CD14-positive monocyte (primary cell): ENCODE measurements at regions not wholly inside any gene's neighbourhood (a gene's known extent, or its start where the extent isn't known, plus 50 kb on each side); places are given as distances from the start of the nearest gene placed in this dataset.

ENCODE experiments used
- DNase-seq, 3 donors: peaks; one replicate each; pipeline ENCODE4 v3.0.0-alpha.2; 2011 to 2022
- H2AFZ ChIP-seq: 2 replicates; pipeline ENCODE4 v1.6.0; 2012; ENCODE audit warnings: mild to moderate bottlenecking, low read depth, low read length, inconsistent platforms; ENCODE audit not compliant: insufficient read depth, poor library complexity, severe bottlenecking
- H3K27ac ChIP-seq, 2 donors: 1 replicate in 1 of 2; 2 replicates in 1 of 2; pipeline ENCODE4 v1.5.1; 2012 to 2013; ENCODE audit warnings: low read length in 2 of 2, control low read depth in 1 of 2, inconsistent platforms in 1 of 2, low read depth in 1 of 2, mild to moderate bottlenecking in 1 of 2
- H3K27me3 ChIP-seq, 2 donors: one replicate each; pipeline versions ENCODE4 v1.6.0 to v1.6.1; 2011 to 2013; ENCODE audit warnings: low read length in 2 of 2; ENCODE audit not compliant: control insufficient read depth in 2 of 2, insufficient read depth in 2 of 2
- H3K36me3 ChIP-seq, 2 donors: replicated peaks in 1 of 2; 1 replicate in 1 of 2; 2 replicates in 1 of 2; pipeline versions ENCODE4 v1.5.1 to v1.6.1; 2012 to 2013; ENCODE audit warnings: low read length in 2 of 2, control low read depth in 1 of 2, inconsistent platforms in 1 of 2, mild to moderate bottlenecking in 1 of 2; ENCODE audit not compliant: insufficient read depth in 2 of 2, control insufficient read depth in 1 of 2
- H3K4me1 ChIP-seq, 2 donors: 1 replicate in 1 of 2; 2 replicates in 1 of 2; pipeline versions ENCODE4 v1.5.1 to v1.6.1; 2012 to 2013; ENCODE audit warnings: low read length in 2 of 2, control low read depth in 1 of 2, inconsistent platforms in 1 of 2, mild to moderate bottlenecking in 1 of 2, moderate library complexity in 1 of 2; ENCODE audit not compliant: insufficient read depth in 2 of 2, control insufficient read depth in 1 of 2
- H3K4me2 ChIP-seq: replicated peaks from 2 replicates; pipeline ENCODE3; 2012; ENCODE audit warnings: low read length, moderate library complexity, mild to moderate bottlenecking; ENCODE audit not compliant: poor library complexity, severe bottlenecking; ENCODE audit errors: extremely low read depth
- H3K4me3 ChIP-seq, 3 experiments: fragments of 200-600 bp in 1 of 3; sonication (generic) in 1 of 3; replicated peaks in 1 of 3; 1 replicate in 2 of 3; 2 replicates in 1 of 3; pipeline ENCODE4 v1.5.1; 2011 to 2013; ENCODE audit warnings: low read length in 3 of 3, mild to moderate bottlenecking in 3 of 3, control low read depth in 2 of 3, low read depth in 2 of 3, inconsistent platforms in 1 of 3, moderate library complexity in 1 of 3
- H3K79me2 ChIP-seq: 2 replicates; pipeline ENCODE4 v1.6.0; 2012; ENCODE audit warnings: mild to moderate bottlenecking, control low read depth, inconsistent platforms, low read length, moderate library complexity; ENCODE audit not compliant: insufficient read depth
- H3K9ac ChIP-seq: 2 replicates; pipeline ENCODE4 v1.6.0; 2017; ENCODE audit warnings: low read length, mild to moderate bottlenecking; ENCODE audit not compliant: insufficient read depth, poor library complexity, severe bottlenecking
- H3K9me3 ChIP-seq, 2 donors: replicated peaks in 1 of 2; 1 replicate in 1 of 2; 2 replicates in 1 of 2; pipeline versions ENCODE4 v1.5.1 to v1.6.1; 2012 to 2013; ENCODE audit warnings: low read length in 2 of 2, control low read depth in 1 of 2; ENCODE audit not compliant: control insufficient read depth in 1 of 2, insufficient read depth in 1 of 2
- H4K20me1 ChIP-seq: 2 replicates; pipeline ENCODE4 v1.6.0; 2012; ENCODE audit warnings: mild to moderate bottlenecking, low read length, control low read depth, moderate library complexity; ENCODE audit not compliant: insufficient read depth
- H3K27ac Mint-ChIP-seq, 7 donors: one replicate each; pipeline ENCODE4 v1.8.0; 2020; ENCODE audit warnings: mild to moderate bottlenecking in 7 of 7, mixed read lengths in 7 of 7, moderate library complexity in 6 of 7, inconsistent platforms in 2 of 7
- H3K27me3 Mint-ChIP-seq, 3 donors: one replicate each; pipeline ENCODE4 v1.8.0; 2021 to 2022; ENCODE audit warnings: low read depth in 3 of 3, mild to moderate bottlenecking in 3 of 3, mixed read lengths in 3 of 3, moderate library complexity in 3 of 3, inconsistent platforms in 1 of 3
- H3K36me3 Mint-ChIP-seq, 2 donors: one replicate each; pipeline ENCODE4 v1.8.0; 2020; ENCODE audit warnings: mixed read lengths in 2 of 2, inconsistent platforms in 1 of 2, mild to moderate bottlenecking in 1 of 2
- H3K4me1 Mint-ChIP-seq: one replicate; pipeline ENCODE4 v1.8.0; 2020; ENCODE audit warnings: mild to moderate bottlenecking, mixed read lengths
- H3K4me3 Mint-ChIP-seq, 2 donors: one replicate each; pipeline ENCODE4 v1.8.0; 2020; ENCODE audit warnings: mild to moderate bottlenecking in 2 of 2, mixed read lengths in 2 of 2, moderate library complexity in 1 of 2
- H3K9me3 Mint-ChIP-seq, 7 donors: one replicate each; pipeline ENCODE4 v1.8.0; 2020 to 2022; ENCODE audit warnings: mixed read lengths in 7 of 7, mild to moderate bottlenecking in 6 of 7, moderate library complexity in 6 of 7, inconsistent platforms in 2 of 7
- CTCF ChIP-seq: fragments of 200-600 bp; IDR thresholded peaks from one replicate; pipeline ENCODE4 v1.8.0; 2022; ENCODE audit warnings: antibody characterized with exemption, mild to moderate bottlenecking
- WGBS: methylation state at CpG from one replicate; pipeline ENCODE4 v1.1.5; 2013; ENCODE audit warnings: missing lambda C conversion rate; ENCODE audit not compliant: insufficient coverage; 5-methylcytosine and 5-hydroxymethylcytosine counted together
- intact Hi-C, 2 donors: fragments of 100-400 bp; cut with micrococcal nuclease; formaldehyde crosslinking; loops; one replicate each; pipeline versions ENCODE4 v1.15.0 to v1.15.1; 2023

GRCh38 chr11:60633645-60634044 lies 65.8 kb upstream of the MS4A8 start:
- Histone ChIP-seq H3K27me3 (no peaks in the 10 kb centered on the region), H3K9ac (no peak overlapping the region), H4K20me1 (no peaks in the 10 kb centered on the region), H3K27ac (no peak overlapping the region), H3K4me2 (no peak overlapping the region), H3K4me1 (peaks cover 13 to 14% of the 10 kb centered on the region in 2 donors), H3K36me3 (no peaks in the 10 kb centered on the region), H3K9me3 (peaks cover 0 to 3% of the 10 kb centered on the region in 2 donors), H3K4me3 (no peak overlapping the region), H2AFZ (no peak overlapping the region), H3K79me2 (no peaks in the 10 kb centered on the region)
- no peak overlapping the region for H3K27ac Mint-ChIP-seq
- H3K4me1 Mint-ChIP-seq: peaks cover 21% of the 10 kb centered on the region
- intact Hi-C loops: no loop called here
- no peak for TF ChIP-seq CTCF
- H3K4me3 Mint-ChIP-seq: no peak overlapping the region
- no peak for DNase-seq
- WGBS: no CpG with 5 or more reads among the region's 1 CpG
- no peaks in the 10 kb centered on the region for H3K36me3 Mint-ChIP-seq
- H3K9me3 Mint-ChIP-seq: peaks cover 0 to 12% (median 4%) of the 10 kb centered on the region in 7 donors
- H3K27me3 Mint-ChIP-seq: peaks cover 0 to 9% (median 1%) of the 10 kb centered on the region in 3 donors

DNA sequence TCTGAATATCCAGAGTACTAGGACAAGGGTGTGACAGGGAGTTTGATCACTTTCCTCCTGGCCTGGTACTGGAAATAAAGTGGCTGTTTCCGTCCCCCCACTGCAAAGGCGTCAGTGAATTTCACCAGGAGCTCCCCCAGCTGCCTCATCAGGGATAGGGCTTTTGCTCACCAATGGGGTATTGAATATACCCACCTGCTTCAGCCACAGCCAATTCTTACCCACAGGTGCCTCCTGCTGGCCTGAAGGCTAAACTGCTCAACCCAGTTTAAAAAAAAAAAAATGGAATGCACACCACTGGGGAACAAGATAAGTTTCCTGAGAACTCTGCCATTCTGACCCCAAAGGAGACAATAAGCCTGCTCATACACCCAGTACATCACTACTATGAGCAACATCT lies 65.3 kb upstream of the MS4A8 start:
- no peaks in the 10 kb centered on the region for H3K79me2 ChIP-seq
- peaks cover 0 to 9% (median 1%) of the 10 kb centered on the region in 3 donors for H3K27me3 Mint-ChIP-seq
- H3K4me1 Mint-ChIP-seq: peaks cover 21% of the 10 kb centered on the region
- peak; percentile 35 for TF ChIP-seq CTCF
- peaks cover 0 to 12% (median 4%) of the 10 kb centered on the region in 7 donors for H3K9me3 Mint-ChIP-seq
- H3K4me2 ChIP-seq: no peak overlapping the region
- no peak overlapping the region for H3K27ac Mint-ChIP-seq
- H3K4me3 ChIP-seq: no peak overlapping the region
- H3K4me1 ChIP-seq: peaks cover 13 to 14% of the 10 kb centered on the region in 2 donors
- no peak overlapping the region for H2AFZ ChIP-seq
- 92% methylated on average over 2 of the region's 2 CpGs for WGBS
- H4K20me1 ChIP-seq: no peaks in the 10 kb centered on the region
- H3K4me3 Mint-ChIP-seq: no peak overlapping the region
- H3K36me3 Mint-ChIP-seq: no peaks in the 10 kb centered on the region
- H3K27me3 ChIP-seq: no peaks in the 10 kb centered on the region
- peak in 1 of 3 donors; percentile 4 for DNase-seq
- intact Hi-C loops: no loop called here
- H3K9ac ChIP-seq: no peak overlapping the region
- no peaks in the 10 kb centered on the region for H3K36me3 ChIP-seq
- no peak overlapping the region for H3K27ac ChIP-seq
- peaks cover 0 to 3% of the 10 kb centered on the region in 2 donors for H3K9me3 ChIP-seq
